ENCODE measurements at regions not wholly inside any gene's neighbourhood (a gene's known extent, or its start where the extent isn't known, plus 50 kb on each side); places are given as distances from the start of the nearest gene placed in this dataset.

GRCh38 chr2:192267484-192267883, 72.8 kb upstream of the TMEFF2 start:
- no peak for DNase-seq

DNA sequence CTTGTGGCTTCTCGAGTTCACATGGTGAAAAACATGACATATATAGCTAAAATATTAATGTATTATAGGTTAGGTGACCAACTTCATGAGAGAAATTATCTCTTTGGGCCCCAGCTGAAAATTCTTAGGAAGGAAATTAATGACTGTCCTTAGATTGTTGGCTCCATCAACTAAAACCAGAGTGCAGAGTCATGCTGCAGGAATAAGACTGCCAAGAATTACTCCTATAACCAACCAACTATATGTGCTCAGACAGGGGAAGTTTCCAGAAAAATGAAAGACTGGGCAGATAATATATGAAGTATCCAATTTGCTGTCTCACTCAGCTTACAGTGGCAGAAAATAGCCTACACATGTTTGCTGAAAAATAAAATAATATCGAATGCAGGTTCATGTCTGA, 71.0 kb upstream of the TMEFF2 start:
- no peak for DNase-seq

- DNase-seq = no peak
These were observed 59.7 kb upstream of the TMEFF2 start for GRCh38 chr2:192254444-192254843.

GRCh38 chr2:192253692-192254091, 59.0 kb upstream of the TMEFF2 start:
- no peak for DNase-seq

DNA sequence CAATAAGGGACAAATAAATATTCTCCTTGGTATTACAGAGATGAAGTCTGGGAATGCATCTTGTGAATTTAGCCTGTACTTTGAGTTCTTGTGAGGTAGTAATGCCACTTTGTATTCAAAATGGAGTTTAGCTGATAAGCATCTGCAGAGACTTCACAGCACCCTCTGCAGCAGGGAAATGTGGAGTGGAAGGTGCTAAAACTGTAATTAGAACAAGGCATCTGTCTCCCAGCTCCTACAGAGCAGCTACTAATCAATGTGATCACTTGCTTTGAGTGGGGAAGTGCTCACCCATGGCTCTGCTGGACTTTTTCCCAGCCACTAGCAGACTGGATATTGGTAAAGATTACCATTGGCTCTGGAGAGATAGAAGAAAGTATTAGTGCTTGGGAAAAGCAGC, 56.2 kb upstream of the TMEFF2 start:
- no peak for DNase-seq

DNA sequence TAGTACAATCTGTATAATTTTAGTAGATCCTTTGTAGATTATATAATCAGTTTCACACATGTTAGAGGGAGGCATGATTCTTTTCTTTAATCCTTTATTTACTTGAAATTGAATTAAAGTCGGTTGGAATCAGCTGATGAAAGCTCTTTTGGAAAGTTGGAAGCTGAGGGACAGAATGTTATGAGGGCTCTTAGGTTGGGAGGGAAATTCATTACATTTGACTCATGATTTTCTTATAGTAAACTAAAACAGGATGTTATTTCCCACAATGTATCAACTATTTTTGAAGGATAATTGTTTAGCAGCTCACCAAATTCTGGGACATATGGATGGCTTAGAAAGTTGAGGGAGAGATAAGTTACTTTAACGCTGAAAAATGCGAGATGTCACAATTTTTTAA, 52.7 kb upstream of the TMEFF2 start:
- DNase-seq = no peak

- DNase-seq = no peak
These were observed 51.6 kb upstream of the TMEFF2 start for GRCh38 chr2:192246297-192246696.

DNA sequence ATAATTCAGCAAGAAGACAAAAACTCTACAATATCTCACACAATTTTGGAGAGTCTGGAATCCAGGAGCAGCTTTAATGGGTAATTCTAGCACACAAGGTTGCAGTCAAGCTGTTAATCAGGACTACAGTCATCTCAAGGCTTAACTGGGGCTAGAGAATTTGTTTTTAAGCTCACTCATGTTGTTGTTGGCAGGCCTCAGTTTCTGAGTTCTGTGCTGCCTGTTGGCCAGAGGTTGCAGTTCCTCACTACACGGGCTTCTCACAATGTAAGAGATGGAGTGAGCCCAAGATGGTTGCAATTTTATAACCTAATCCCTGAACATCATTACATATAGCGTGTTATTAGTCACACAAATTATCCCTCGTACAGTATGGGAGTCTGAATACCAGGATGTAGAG, 50.6 kb upstream of the TMEFF2 start:
- no peak for DNase-seq
